Liver (tissue), 8 donors: ENCODE measurements at regions not wholly inside any gene's neighbourhood (a gene's known extent, or its start where the extent isn't known, plus 50 kb on each side); places are given as distances from the start of the nearest gene placed in this dataset.

Source experiments
- DNase-seq: peaks from one replicate; pipeline ENCODE4 v3.0.0-alpha.2; 2017; ENCODE audit warnings: low spot score
- H3K27ac ChIP-seq, 2 donors: one replicate each; pipeline ENCODE4 v1.7.0; 2013; ENCODE audit warnings: inconsistent platforms in 2 of 2, low read length in 2 of 2, control low read depth in 1 of 2, low read depth in 1 of 2, mild to moderate bottlenecking in 1 of 2
- H3K27me3 ChIP-seq, 4 donors: one replicate each; pipeline versions ENCODE4 v1.6.1 to v1.7.0; 2013; ENCODE audit warnings: low read length in 3 of 4, inconsistent platforms in 1 of 4, mild to moderate bottlenecking in 1 of 4, moderate library complexity in 1 of 4; ENCODE audit not compliant: control insufficient read depth in 4 of 4, insufficient read depth in 4 of 4
- H3K36me3 ChIP-seq, 4 donors: one replicate each; pipeline versions ENCODE4 v1.6.1 to v1.7.0; 2013; ENCODE audit warnings: low read length in 3 of 4, mild to moderate bottlenecking in 3 of 4, low read depth in 1 of 4, moderate library complexity in 1 of 4; ENCODE audit not compliant: control insufficient read depth in 4 of 4, insufficient read depth in 3 of 4
- H3K4me1 ChIP-seq, 4 donors: one replicate each; pipeline versions ENCODE4 v1.6.1 to v1.7.0; 2013; ENCODE audit warnings: low read length in 3 of 4, mild to moderate bottlenecking in 3 of 4, moderate library complexity in 1 of 4; ENCODE audit not compliant: control insufficient read depth in 4 of 4, insufficient read depth in 4 of 4
- H3K4me3 ChIP-seq, 3 donors: one replicate each; pipeline versions ENCODE4 v1.6.1 to v1.7.0; 2013; ENCODE audit warnings: low read length in 3 of 3, control low read depth in 1 of 3, low read depth in 1 of 3, mild to moderate bottlenecking in 1 of 3
- H3K9ac ChIP-seq, 2 donors: one replicate each; pipeline ENCODE4 v1.7.0; 2013; ENCODE audit warnings: low read length in 2 of 2, mild to moderate bottlenecking in 2 of 2, moderate library complexity in 2 of 2, control low read depth in 1 of 2, low read depth in 1 of 2
- H3K9me3 ChIP-seq, 4 donors: one replicate each; pipeline versions ENCODE4 v1.6.1 to v1.7.0; 2013; ENCODE audit warnings: low read length in 3 of 4; ENCODE audit not compliant: control insufficient read depth in 4 of 4
- ATF3 ChIP-seq: IDR thresholded peaks from 2 replicates; pipeline ENCODE4 v1.6.1; 2016; ENCODE audit warnings: antibody characterized with exemption
- CTCF ChIP-seq: fragments of 150-350 bp; IDR thresholded peaks from 2 replicates; pipeline ENCODE4 v1.5.1; 2017; ENCODE audit warnings: improper control_type of control experiment, low read depth, low read length; ENCODE audit not compliant: missing input control
- EGR1 ChIP-seq, 2 donors: IDR thresholded peaks; 2 replicates each; pipeline ENCODE4 v1.6.1; 2016 to 2018; ENCODE audit warnings: antibody characterized with exemption in 2 of 2, low read depth in 2 of 2
- FOXA1 ChIP-seq: IDR thresholded peaks from 2 replicates; pipeline ENCODE4 v1.6.1; 2016; ENCODE audit warnings: antibody characterized with exemption
- FOXA2 ChIP-seq: IDR thresholded peaks from 2 replicates; pipeline ENCODE4 v1.6.1; 2016; ENCODE audit warnings: antibody characterized with exemption
- GABPA ChIP-seq, 2 donors: IDR thresholded peaks in 1 of 2; conservative IDR thresholded peaks in 1 of 2; 2 replicates each; pipeline ENCODE4 v1.6.1; 2016; ENCODE audit warnings: antibody characterized with exemption in 2 of 2, mild to moderate bottlenecking in 1 of 2, moderate library complexity in 1 of 2
- HNF4A ChIP-seq, 2 donors: conservative IDR thresholded peaks; 2 replicates each; pipeline ENCODE4 v1.6.1; 2016; ENCODE audit warnings: antibody characterized with exemption in 2 of 2, mild to moderate bottlenecking in 2 of 2
- HNF4G ChIP-seq: IDR thresholded peaks from 2 replicates; pipeline ENCODE4 v1.6.1; 2016; ENCODE audit warnings: antibody characterized with exemption
- JUND ChIP-seq, 2 donors: IDR thresholded peaks; 2 replicates each; pipeline ENCODE4 v1.6.1; 2016; ENCODE audit warnings: antibody characterized with exemption in 2 of 2
- MAX ChIP-seq: IDR thresholded peaks from 2 replicates; pipeline ENCODE4 v1.6.1; 2016; ENCODE audit warnings: antibody characterized with exemption
- NR2F2 ChIP-seq: IDR thresholded peaks from 2 replicates; pipeline ENCODE4 v1.6.1; 2016; ENCODE audit warnings: antibody characterized with exemption
- REST ChIP-seq: IDR thresholded peaks from 2 replicates; pipeline ENCODE4 v1.6.1; 2016; ENCODE audit warnings: antibody characterized with exemption, mild to moderate bottlenecking
- SP1 ChIP-seq: IDR thresholded peaks from 2 replicates; pipeline ENCODE4 v1.6.1; 2018; ENCODE audit warnings: antibody characterized with exemption, mild to moderate bottlenecking
- TAF1 ChIP-seq: conservative IDR thresholded peaks from 2 replicates; pipeline ENCODE4 v1.6.1; 2016; ENCODE audit warnings: antibody characterized with exemption, mild to moderate bottlenecking
- YY1 ChIP-seq: IDR thresholded peaks from 2 replicates; pipeline ENCODE4 v1.6.1; 2016; ENCODE audit warnings: antibody characterized with exemption, mild to moderate bottlenecking
- ZBTB33 ChIP-seq: IDR thresholded peaks from 2 replicates; pipeline ENCODE4 v1.6.1; 2016; ENCODE audit warnings: antibody characterized with exemption
- WGBS: extraction: QIAGEN DNeasy Blood & Tissue Kit; methylation state at CpG from one replicate; pipeline ENCODE4 v1.1.7; 2013; 5-methylcytosine and 5-hydroxymethylcytosine counted together
- donor health status: healthy.
- donor health status: healthy.
- donor health status: healthy.
- donor health status: healthy.
- donor health status: healthy.

- H3K27me3 ChIP-seq: peaks cover 0 to 8% (median 0%) of the 10 kb centered on the region in 4 donors
- H3K27ac ChIP-seq: no peak overlapping the region
- H3K4me3 ChIP-seq: no peak overlapping the region
- H3K9me3 ChIP-seq: no peaks in the 10 kb centered on the region
- TF ChIP-seq HNF4G: no peak
- TF ChIP-seq TAF1: no peak
- no peak for TF ChIP-seq FOXA1
- no peak for TF ChIP-seq HNF4A (conservative IDR thresholded peaks at IDR 0.05)
- TF ChIP-seq YY1: no peak
- no peak for TF ChIP-seq GABPA (IDR thresholded peaks at IDR 0.05 in 1 of 2, conservative IDR thresholded peaks at IDR 0.05 in 1 of 2)
- TF ChIP-seq NR2F2: no peak
- no peak for TF ChIP-seq EGR1 (IDR thresholded peaks at IDR 0.05; ENCODE audit: low read depth in 2 of 2)
- TF ChIP-seq MAX: no peak
- TF ChIP-seq JUND (IDR thresholded peaks at IDR 0.05): no peak
- TF ChIP-seq SP1: no peak
- no peak for TF ChIP-seq ZBTB33
- no peak for TF ChIP-seq REST
- TF ChIP-seq FOXA2: no peak
- DNase-seq: no peak
- peaks cover 0 to 2% (median 0%) of the 10 kb centered on the region in 4 donors for H3K4me1 ChIP-seq
- 4% methylated on average over 55 of the region's 55 CpGs for WGBS
- no peaks in the 10 kb centered on the region for H3K36me3 ChIP-seq
- no peak overlapping the region for H3K9ac ChIP-seq
Observed at GRCh38 chr4:188282471-188283232, 143.4 kb downstream of the TRIML1 start.

- Histone ChIP-seq H3K9me3 (no peaks in the 10 kb centered on the region), H3K27ac (no peak overlapping the region), H3K27me3 (peaks cover 0 to 5% (median under 1%) of the 10 kb centered on the region in 4 donors), H3K9ac (no peak overlapping the region), H3K36me3 (no peaks in the 10 kb centered on the region), H3K4me1 (peaks cover 0 to 2% (median 0%) of the 10 kb centered on the region in 4 donors), H3K4me3 (no peak overlapping the region)
- TF ChIP-seq HNF4A (conservative IDR thresholded peaks at IDR 0.05) (no peak), TAF1 (no peak), FOXA2 (no peak), EGR1 (IDR thresholded peaks at IDR 0.05; ENCODE audit: low read depth in 2 of 2) (no peak), ATF3 (no peak), CTCF (no peak)
- DNase-seq: no peak
- WGBS: 85% methylated on average over 11 of the region's 11 CpGs
Observed at GRCh38 chr4:188287169-188287894, 148.1 kb downstream of the TRIML1 start.
